ENCODE measurements at regions not wholly inside any gene's neighbourhood (a gene's known extent, or its start where the extent isn't known, plus 50 kb on each side); places are given as distances from the start of the nearest gene placed in this dataset.
A peak's percentile ranks its signal among the peaks of the same experiment; 100 is the strongest.

GRCh38 chr19:7415163-7415856 lies 66.6 kb downstream of the ARHGEF18 start (continued):
- TF ChIP-seq POLR2AphosphoS2 (IDR thresholded peaks at IDR 0.05; ENCODE audit: low read depth, low read length) (no peak), ZNF282 (IDR thresholded peaks at IDR 0.05; ENCODE audit: partially characterized antibody) (no peak), FOXC1 (CRISPR knock-in tag; IDR thresholded peaks at IDR 0.05; ENCODE audit: borderline replicate concordance) (peak; percentile 38; the same call in 1 of the 2 replicates), CEBPB (IDR thresholded peaks at IDR 0.05; ENCODE audit: borderline replicate concordance, low read depth, low read length) (no peak), GZF1 (CRISPR knock-in tag; IDR thresholded peaks at IDR 0.05) (no peak), ZFP37 (CRISPR knock-in tag; IDR thresholded peaks at IDR 0.05; ENCODE audit: borderline replicate concordance) (no peak), PRMT3 (CRISPR knock-in tag; IDR thresholded peaks at IDR 0.05; ENCODE audit: borderline replicate concordance, low read depth) (no peak), NR2F6 (IDR thresholded peaks at IDR 0.05) (no peak), NR2F6 (CRISPR knock-in tag; IDR thresholded peaks at IDR 0.05) (peak; percentile 59), HNRNPLL (IDR thresholded peaks at IDR 0.05; ENCODE audit: low read depth, low read length, poor library complexity, severe bottlenecking) (no peak), FOXA3 (CRISPR knock-in tag; IDR thresholded peaks at IDR 0.05) (peak; percentile 79)
- TF ChIP-seq, protein P1, sequence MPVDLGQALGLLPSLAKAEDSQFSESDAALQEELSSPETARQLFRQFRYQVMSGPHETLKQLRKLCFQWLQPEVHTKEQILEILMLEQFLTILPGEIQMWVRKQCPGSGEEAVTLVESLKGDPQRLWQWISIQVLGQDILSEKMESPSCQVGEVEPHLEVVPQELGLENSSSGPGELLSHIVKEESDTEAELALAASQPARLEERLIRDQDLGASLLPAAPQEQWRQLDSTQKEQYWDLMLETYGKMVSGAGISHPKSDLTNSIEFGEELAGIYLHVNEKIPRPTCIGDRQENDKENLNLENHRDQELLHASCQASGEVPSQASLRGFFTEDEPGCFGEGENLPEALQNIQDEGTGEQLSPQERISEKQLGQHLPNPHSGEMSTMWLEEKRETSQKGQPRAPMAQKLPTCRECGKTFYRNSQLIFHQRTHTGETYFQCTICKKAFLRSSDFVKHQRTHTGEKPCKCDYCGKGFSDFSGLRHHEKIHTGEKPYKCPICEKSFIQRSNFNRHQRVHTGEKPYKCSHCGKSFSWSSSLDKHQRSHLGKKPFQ (CRISPR knock-in tag; IDR thresholded peaks at IDR 0.05; ENCODE audit: insufficient replicate concordance), result no peak
- TF ChIP-seq, protein P2, sequence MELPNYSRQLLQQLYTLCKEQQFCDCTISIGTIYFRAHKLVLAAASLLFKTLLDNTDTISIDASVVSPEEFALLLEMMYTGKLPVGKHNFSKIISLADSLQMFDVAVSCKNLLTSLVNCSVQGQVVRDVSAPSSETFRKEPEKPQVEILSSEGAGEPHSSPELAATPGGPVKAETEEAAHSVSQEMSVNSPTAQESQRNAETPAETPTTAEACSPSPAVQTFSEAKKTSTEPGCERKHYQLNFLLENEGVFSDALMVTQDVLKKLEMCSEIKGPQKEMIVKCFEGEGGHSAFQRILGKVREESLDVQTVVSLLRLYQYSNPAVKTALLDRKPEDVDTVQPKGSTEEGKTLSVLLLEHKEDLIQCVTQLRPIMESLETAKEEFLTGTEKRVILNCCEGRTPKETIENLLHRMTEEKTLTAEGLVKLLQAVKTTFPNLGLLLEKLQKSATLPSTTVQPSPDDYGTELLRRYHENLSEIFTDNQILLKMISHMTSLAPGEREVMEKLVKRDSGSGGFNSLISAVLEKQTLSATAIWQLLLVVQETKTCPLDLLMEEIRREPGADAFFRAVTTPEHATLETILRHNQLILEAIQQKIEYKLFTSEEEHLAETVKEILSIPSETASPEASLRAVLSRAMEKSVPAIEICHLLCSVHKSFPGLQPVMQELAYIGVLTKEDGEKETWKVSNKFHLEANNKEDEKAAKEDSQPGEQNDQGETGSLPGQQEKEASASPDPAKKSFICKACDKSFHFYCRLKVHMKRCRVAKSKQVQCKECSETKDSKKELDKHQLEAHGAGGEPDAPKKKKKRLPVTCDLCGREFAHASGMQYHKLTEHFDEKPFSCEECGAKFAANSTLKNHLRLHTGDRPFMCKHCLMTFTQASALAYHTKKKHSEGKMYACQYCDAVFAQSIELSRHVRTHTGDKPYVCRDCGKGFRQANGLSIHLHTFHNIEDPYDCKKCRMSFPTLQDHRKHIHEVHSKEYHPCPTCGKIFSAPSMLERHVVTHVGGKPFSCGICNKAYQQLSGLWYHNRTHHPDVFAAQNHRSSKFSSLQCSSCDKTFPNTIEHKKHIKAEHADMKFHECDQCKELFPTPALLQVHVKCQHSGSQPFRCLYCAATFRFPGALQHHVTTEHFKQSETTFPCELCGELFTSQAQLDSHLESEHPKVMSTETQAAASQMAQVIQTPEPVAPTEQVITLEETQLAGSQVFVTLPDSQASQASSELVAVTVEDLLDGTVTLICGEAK (IDR thresholded peaks at IDR 0.05), result no peak
- TF ChIP-seq, protein P2 (CRISPR knock-in tag; IDR thresholded peaks at IDR 0.05), result no peak
- TF ChIP-seq, protein P3, sequence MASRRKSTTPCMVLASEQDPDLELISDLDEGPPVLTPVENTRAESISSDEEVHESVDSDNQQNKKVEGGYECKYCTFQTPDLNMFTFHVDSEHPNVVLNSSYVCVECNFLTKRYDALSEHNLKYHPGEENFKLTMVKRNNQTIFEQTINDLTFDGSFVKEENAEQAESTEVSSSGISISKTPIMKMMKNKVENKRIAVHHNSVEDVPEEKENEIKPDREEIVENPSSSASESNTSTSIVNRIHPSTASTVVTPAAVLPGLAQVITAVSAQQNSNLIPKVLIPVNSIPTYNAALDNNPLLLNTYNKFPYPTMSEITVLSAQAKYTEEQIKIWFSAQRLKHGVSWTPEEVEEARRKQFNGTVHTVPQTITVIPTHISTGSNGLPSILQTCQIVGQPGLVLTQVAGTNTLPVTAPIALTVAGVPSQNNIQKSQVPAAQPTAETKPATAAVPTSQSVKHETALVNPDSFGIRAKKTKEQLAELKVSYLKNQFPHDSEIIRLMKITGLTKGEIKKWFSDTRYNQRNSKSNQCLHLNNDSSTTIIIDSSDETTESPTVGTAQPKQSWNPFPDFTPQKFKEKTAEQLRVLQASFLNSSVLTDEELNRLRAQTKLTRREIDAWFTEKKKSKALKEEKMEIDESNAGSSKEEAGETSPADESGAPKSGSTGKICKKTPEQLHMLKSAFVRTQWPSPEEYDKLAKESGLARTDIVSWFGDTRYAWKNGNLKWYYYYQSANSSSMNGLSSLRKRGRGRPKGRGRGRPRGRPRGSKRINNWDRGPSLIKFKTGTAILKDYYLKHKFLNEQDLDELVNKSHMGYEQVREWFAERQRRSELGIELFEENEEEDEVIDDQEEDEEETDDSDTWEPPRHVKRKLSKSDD (CRISPR knock-in tag; IDR thresholded peaks at IDR 0.05; ENCODE audit: low read depth), result no peak

Measured in HepG2 (cell line).